ENCODE measurements at regions not wholly inside any gene's neighbourhood (a gene's known extent, or its start where the extent isn't known, plus 50 kb on each side); places are given as distances from the start of the nearest gene placed in this dataset.

GRCh38 chr4:123561525-123561924 lies 164.9 kb downstream of the SPRY1 start:
- TF ChIP-seq POLR2A (IDR thresholded peaks at IDR 0.05), result no peak
- TF ChIP-seq CTCF (IDR thresholded peaks at IDR 0.05), result no peak

Measured in esophagus squamous epithelium (tissue), 4 donors.